ENCODE measurements at regions not wholly inside any gene's neighbourhood (a gene's known extent, or its start where the extent isn't known, plus 50 kb on each side); places are given as distances from the start of the nearest gene placed in this dataset.

- ATAC-seq (ENCODE audit: low read depth) (no peak), DNase-seq (no peak)
- POLR2A ChIA-PET, result no interaction called here
- H3K36me3 Mint-ChIP-seq, result no peaks in the 10 kb centered on the region
- no peaks in the 10 kb centered on the region for H3K27me3 Mint-ChIP-seq
- no peak overlapping the region for H3K4me3 Mint-ChIP-seq
- H3K4me1 Mint-ChIP-seq, result no peaks in the 10 kb centered on the region
- peaks cover 5% of the 10 kb centered on the region for H3K9me3 Mint-ChIP-seq
- no peak overlapping the region for H3K27ac Mint-ChIP-seq
Observed at GRCh38 chr12:59158681-59159080, 238.4 kb upstream of the LRIG3 start.

- peaks cover 5% of the 10 kb centered on the region for H3K9me3 Mint-ChIP-seq
Observed at GRCh38 chr12:59158066-59158465, 237.8 kb upstream of the LRIG3 start.

DNA sequence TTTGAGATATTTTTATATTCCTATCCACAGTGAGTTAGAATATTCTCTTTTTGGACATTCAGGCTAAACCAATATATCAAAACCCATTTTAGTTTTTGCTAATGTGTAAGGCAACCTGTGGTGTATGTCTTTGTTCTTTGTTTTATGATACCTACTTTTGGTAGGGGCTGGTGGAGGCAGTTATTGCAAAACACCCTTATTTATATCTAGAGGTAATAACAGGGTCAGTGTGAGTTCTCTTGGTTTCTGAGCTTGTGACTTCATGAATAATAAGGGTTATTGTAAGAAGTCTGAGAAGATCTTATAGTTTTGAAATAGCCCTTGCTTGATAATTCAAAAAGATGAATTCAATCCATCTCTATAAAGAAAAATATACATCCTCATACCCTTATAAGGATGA, 235.1 kb upstream of the LRIG3 start:
- ATAC-seq (ENCODE audit: low read depth) (no peak), DNase-seq (no peak)
- POLR2A ChIA-PET, result no interaction called here
- no peak overlapping the region for H3K27ac Mint-ChIP-seq
- no peaks in the 10 kb centered on the region for H3K4me1 Mint-ChIP-seq
- no peak overlapping the region for H3K4me3 Mint-ChIP-seq
- H3K36me3 Mint-ChIP-seq, result no peaks in the 10 kb centered on the region
- H3K27me3 Mint-ChIP-seq, result no peaks in the 10 kb centered on the region
- peaks cover 5% of the 10 kb centered on the region for H3K9me3 Mint-ChIP-seq

More at GRCh38 chr12:59158066-59158465, 237.8 kb upstream of the LRIG3 start:
- no peak overlapping the region for H3K4me3 Mint-ChIP-seq
- H3K27me3 Mint-ChIP-seq, result no peaks in the 10 kb centered on the region
- POLR2A ChIA-PET, result no interaction called here
- DNase-seq (no peak), ATAC-seq (ENCODE audit: low read depth) (no peak)
- H3K27ac Mint-ChIP-seq, result no peak overlapping the region
- no peaks in the 10 kb centered on the region for H3K36me3 Mint-ChIP-seq
- no peaks in the 10 kb centered on the region for H3K4me1 Mint-ChIP-seq

DNA sequence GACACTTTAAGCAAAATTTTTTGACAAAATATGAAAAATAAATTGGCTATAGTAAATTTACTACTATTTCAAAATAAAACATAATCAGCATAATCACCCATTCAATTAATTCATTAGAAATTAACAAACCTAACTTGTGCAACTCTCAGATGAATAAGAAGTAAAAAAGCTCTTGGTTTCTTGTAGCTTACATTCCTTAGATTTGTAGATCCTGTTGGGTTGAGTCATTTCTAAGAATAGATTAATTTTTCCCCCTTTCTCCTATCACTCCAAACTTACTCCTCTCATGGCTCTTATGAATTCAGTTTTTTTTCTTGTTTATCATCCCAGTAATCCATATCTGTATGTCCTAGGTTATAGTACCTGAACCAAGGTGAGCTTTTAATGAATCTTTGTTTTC, 230.9 kb upstream of the LRIG3 start:
- Mint-ChIP-seq H3K27me3 (no peaks in the 10 kb centered on the region), H3K27ac (no peak overlapping the region), H3K36me3 (no peaks in the 10 kb centered on the region), H3K4me3 (no peak overlapping the region), H3K4me1 (no peaks in the 10 kb centered on the region), H3K9me3 (peaks cover 3% of the 10 kb centered on the region)
- ATAC-seq (ENCODE audit: low read depth) (no peak), DNase-seq (no peak)
- POLR2A ChIA-PET, result no interaction called here

DNA sequence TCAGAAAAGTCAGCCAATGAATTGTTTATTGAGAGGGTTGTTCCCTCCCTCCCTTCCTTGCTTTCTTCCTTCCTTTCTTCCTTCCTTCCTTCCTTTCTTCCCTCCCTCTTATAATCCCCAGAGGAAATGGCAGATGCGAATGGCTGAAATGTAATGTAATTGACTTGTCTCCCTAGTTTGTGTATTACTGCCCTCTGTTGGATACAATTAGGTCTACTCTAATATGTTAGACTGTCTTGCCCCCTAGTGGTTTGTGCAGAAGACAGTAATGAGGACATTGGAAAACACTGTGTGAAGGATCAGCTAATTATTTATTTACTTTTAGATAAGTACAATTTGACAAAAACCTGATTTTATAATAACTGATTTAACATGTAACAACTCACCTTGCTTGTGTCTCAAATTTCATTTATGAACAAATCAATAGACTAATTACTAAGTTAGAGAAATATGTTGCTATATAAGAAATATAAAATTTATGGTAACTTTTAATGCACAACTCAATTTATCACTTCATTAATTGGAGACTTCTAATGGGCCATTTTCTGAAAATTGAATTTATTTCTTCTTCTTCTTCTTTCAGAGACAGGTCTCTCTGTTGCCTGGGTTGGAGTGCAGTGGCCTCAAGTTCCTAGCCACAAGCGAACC, 229.8 kb upstream of the LRIG3 start:
- ATAC-seq (ENCODE audit: low read depth), result peak; percentile 88

GRCh38 chr12:59147791-59148190, 227.5 kb upstream of the LRIG3 start:
- no peak overlapping the region for H3K27ac Mint-ChIP-seq
- POLR2A ChIA-PET, result no interaction called here
- no peak overlapping the region for H3K4me3 Mint-ChIP-seq
- H3K36me3 Mint-ChIP-seq, result no peaks in the 10 kb centered on the region
- H3K27me3 Mint-ChIP-seq, result no peaks in the 10 kb centered on the region
- no peak for DNase-seq
- ATAC-seq (ENCODE audit: low read depth), result no peak
- H3K9me3 Mint-ChIP-seq, result no peaks in the 10 kb centered on the region
- H3K4me1 Mint-ChIP-seq, result no peaks in the 10 kb centered on the region

More for the DNA sequence above, 229.8 kb upstream of the LRIG3 start:
- no peaks in the 10 kb centered on the region for H3K27me3 Mint-ChIP-seq
- no peaks in the 10 kb centered on the region for H3K4me1 Mint-ChIP-seq
- H3K4me3 Mint-ChIP-seq, result no peak overlapping the region
- H3K27ac Mint-ChIP-seq, result no peak overlapping the region
- POLR2A ChIA-PET, result no interaction called here
- H3K9me3 Mint-ChIP-seq, result peaks cover 3% of the 10 kb centered on the region
- H3K36me3 Mint-ChIP-seq, result no peaks in the 10 kb centered on the region
- DNase-seq, result no peak

DNA sequence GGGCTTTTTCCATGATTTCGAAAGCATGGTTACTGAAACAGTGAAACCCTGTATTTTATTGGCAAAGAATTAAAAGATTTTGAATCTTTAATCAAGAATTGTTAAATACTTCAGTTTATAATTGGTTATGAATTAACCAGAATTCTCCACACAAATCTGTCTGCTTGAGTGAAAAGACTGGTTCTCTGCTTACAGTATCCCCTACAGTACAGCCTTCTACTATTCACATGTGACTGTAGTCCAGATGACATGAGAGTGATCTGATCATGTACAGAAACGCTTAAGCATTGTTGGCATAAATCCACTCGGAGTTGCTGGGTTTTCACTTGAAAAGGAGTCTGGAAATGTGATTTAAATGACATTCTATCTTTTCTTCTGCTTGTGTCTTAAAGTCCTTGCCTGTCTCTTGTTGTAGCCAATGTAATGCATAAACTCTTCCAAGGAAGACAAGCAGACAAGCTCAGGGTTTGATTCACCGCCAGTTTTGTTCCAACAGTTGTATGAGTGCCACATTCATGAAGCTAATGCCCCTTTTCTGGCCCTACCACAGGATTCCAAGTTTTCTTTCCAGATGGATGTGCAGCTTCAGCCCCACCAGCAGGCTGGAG, 222.0 kb upstream of the LRIG3 start:
- no peak overlapping the region for H3K27ac Mint-ChIP-seq
- no peaks in the 10 kb centered on the region for H3K27me3 Mint-ChIP-seq
- H3K4me3 Mint-ChIP-seq, result no peak overlapping the region
- no peaks in the 10 kb centered on the region for H3K4me1 Mint-ChIP-seq
- no peaks in the 10 kb centered on the region for H3K36me3 Mint-ChIP-seq
- ATAC-seq (ENCODE audit: low read depth) (no peak), DNase-seq (no peak)
- POLR2A ChIA-PET, result no interaction called here
- H3K9me3 Mint-ChIP-seq, result no peaks in the 10 kb centered on the region

- DNase-seq (no peak), ATAC-seq (ENCODE audit: low read depth) (no peak)
Observed at GRCh38 chr12:59134750-59135149, 214.4 kb upstream of the LRIG3 start.

GRCh38 chr12:59131462-59131861, 211.2 kb upstream of the LRIG3 start:
- no peaks in the 10 kb centered on the region for H3K9me3 Mint-ChIP-seq
- POLR2A ChIA-PET, result no interaction called here
- DNase-seq, result no peak
- H3K4me1 Mint-ChIP-seq, result no peaks in the 10 kb centered on the region
- no peak overlapping the region for H3K27ac Mint-ChIP-seq
- H3K4me3 Mint-ChIP-seq, result no peak overlapping the region
- peaks cover 2% of the 10 kb centered on the region for H3K27me3 Mint-ChIP-seq
- H3K36me3 Mint-ChIP-seq, result no peaks in the 10 kb centered on the region
- ATAC-seq (ENCODE audit: low read depth), result no peak

More at GRCh38 chr12:59134750-59135149, 214.4 kb upstream of the LRIG3 start:
- Mint-ChIP-seq H3K4me1 (no peaks in the 10 kb centered on the region), H3K4me3 (no peak overlapping the region), H3K36me3 (no peaks in the 10 kb centered on the region), H3K27ac (no peak overlapping the region), H3K9me3 (no peaks in the 10 kb centered on the region), H3K27me3 (peaks cover 2% of the 10 kb centered on the region)
- POLR2A ChIA-PET, result no interaction called here

DNA sequence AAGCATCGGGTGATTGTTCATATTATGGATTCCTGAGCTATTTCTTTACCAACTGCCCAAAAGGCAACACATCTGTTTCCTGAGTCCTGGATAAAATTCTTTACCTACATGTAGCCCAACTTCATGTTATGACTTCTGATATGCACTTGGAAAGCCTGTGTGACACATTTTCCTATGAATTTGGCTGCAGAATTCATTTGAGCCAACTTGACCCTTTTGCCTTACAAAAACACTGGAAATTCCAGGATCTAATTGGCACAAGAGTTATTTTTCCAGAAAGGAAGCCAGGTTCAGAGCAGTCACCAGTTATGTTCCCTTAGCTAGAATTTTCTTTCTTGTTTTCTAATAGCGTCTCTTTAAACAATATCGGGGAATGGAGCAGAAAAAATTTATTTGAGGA, 202.5 kb upstream of the LRIG3 start:
- DNase-seq (no peak), ATAC-seq (ENCODE audit: low read depth) (no peak)
- no peaks in the 10 kb centered on the region for H3K36me3 Mint-ChIP-seq
- H3K27ac Mint-ChIP-seq, result no peak overlapping the region
- H3K4me1 Mint-ChIP-seq, result no peaks in the 10 kb centered on the region
- no peak overlapping the region for H3K4me3 Mint-ChIP-seq
- H3K9me3 Mint-ChIP-seq, result no peaks in the 10 kb centered on the region
- POLR2A ChIA-PET, result no interaction called here
- no peaks in the 10 kb centered on the region for H3K27me3 Mint-ChIP-seq

DNA sequence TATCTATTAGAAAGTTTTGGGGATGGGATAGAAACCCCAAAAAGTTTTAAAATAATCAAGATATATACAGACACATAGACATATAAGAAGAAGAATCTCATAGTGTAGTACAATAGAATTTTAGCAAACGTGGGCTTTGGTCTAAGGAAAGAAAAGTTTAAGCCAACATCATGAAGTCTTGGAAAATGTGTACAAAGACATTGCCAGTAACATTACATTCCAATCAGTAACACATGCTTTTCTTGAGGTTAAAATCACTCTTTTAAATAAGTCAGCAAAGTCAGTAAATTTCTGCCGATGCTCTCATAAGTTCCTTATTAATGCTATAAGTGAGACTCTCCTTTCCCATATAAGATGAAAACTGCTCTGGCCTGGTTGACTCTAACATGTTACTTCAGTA, 201.1 kb upstream of the LRIG3 start:
- Mint-ChIP-seq H3K4me3 (no peak overlapping the region), H3K9me3 (no peaks in the 10 kb centered on the region), H3K27me3 (no peaks in the 10 kb centered on the region), H3K4me1 (no peaks in the 10 kb centered on the region), H3K36me3 (no peaks in the 10 kb centered on the region), H3K27ac (no peak overlapping the region)
- POLR2A ChIA-PET, result no interaction called here
- ATAC-seq (ENCODE audit: low read depth), result no peak
- DNase-seq, result no peak

DNA sequence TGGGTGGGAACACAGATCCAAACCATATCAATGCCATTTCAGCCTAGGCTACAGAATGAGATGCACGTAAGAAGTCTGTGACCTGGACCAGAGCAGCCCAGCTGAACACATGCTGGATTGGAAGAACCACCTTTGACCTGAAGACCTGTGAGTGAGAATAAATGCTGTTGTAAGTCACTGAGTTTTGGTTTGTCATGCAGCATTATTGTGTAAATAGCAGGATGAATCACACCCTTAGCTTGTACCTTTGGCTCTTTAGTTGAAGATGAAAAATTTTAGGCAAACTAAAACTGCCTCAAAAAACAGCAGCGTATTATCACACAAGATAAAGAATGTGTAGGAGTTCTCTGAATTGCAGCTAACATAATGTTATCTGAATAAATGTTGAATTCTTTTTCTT, 199.4 kb upstream of the LRIG3 start:
- POLR2A ChIA-PET, result no interaction called here
- Mint-ChIP-seq H3K4me1 (no peaks in the 10 kb centered on the region), H3K4me3 (no peak overlapping the region), H3K27ac (no peak overlapping the region), H3K9me3 (no peaks in the 10 kb centered on the region), H3K36me3 (no peaks in the 10 kb centered on the region), H3K27me3 (no peaks in the 10 kb centered on the region)
- DNase-seq, result no peak
- no peak for ATAC-seq (ENCODE audit: low read depth)

GRCh38 chr12:59118356-59118755, 198.1 kb upstream of the LRIG3 start:
- no peaks in the 10 kb centered on the region for H3K27me3 Mint-ChIP-seq
- ATAC-seq (ENCODE audit: low read depth), result no peak

GRCh38 chr12:59115995-59116394, 195.7 kb upstream of the LRIG3 start:
- no peak overlapping the region for H3K4me3 Mint-ChIP-seq

More at GRCh38 chr12:59118356-59118755, 198.1 kb upstream of the LRIG3 start:
- DNase-seq, result no peak
- Mint-ChIP-seq H3K9me3 (no peaks in the 10 kb centered on the region), H3K4me3 (no peak overlapping the region), H3K4me1 (no peaks in the 10 kb centered on the region), H3K27ac (no peak overlapping the region), H3K36me3 (no peaks in the 10 kb centered on the region)
- POLR2A ChIA-PET, result no interaction called here

More at GRCh38 chr12:59115995-59116394, 195.7 kb upstream of the LRIG3 start:
- H3K27me3 Mint-ChIP-seq, result no peaks in the 10 kb centered on the region
- POLR2A ChIA-PET, result no interaction called here
- no peak for DNase-seq
- no peaks in the 10 kb centered on the region for H3K4me1 Mint-ChIP-seq
- no peaks in the 10 kb centered on the region for H3K36me3 Mint-ChIP-seq
- no peak for ATAC-seq (ENCODE audit: low read depth)
- H3K27ac Mint-ChIP-seq, result no peak overlapping the region
- H3K9me3 Mint-ChIP-seq, result no peaks in the 10 kb centered on the region

Measured in activated naive CD8-positive, alpha-beta T cell treated with anti-CD3 and anti-CD28 coated beads, Interleukin-2, amount 10 ng/mL, durations not matched to agents 7 days and 5 days (primary cell).